ENCODE measurements at regions not wholly inside any gene's neighbourhood (a gene's known extent, or its start where the extent isn't known, plus 50 kb on each side); places are given as distances from the start of the nearest gene placed in this dataset.

GRCh38 chr11:134510233-134511040 lies 98.4 kb upstream of the B3GAT1 start:
- DNase-seq (ENCODE audit: extremely low spot score in 2 of 2), result no peak
- intact Hi-C loops (cut with DNase I), result no loop called here
- Histone ChIP-seq H3K27me3 (no peaks in the 10 kb centered on the region), H3K36me3 (no peaks in the 10 kb centered on the region), H3K9me3 (no peaks in the 10 kb centered on the region), H3K4me1 (no peaks in the 10 kb centered on the region), H3K27ac (no peak overlapping the region), H3K4me3 (no peak overlapping the region)
- no peak for TF ChIP-seq POLR2AphosphoS5 (IDR thresholded peaks at IDR 0.05; ENCODE audit: insufficient read depth in 1 of 2, low read depth in 1 of 2)
- no peak for TF ChIP-seq POLR2A (IDR thresholded peaks at IDR 0.05)
- no peak for TF ChIP-seq CTCF (IDR thresholded peaks at IDR 0.05)

GRCh38 chr11:134509381-134510232 lies 97.6 kb upstream of the B3GAT1 start:
- no peaks in the 10 kb centered on the region for H3K4me1 ChIP-seq
- no peak overlapping the region for H3K27ac ChIP-seq
- H3K36me3 ChIP-seq, result no peaks in the 10 kb centered on the region
- no peaks in the 10 kb centered on the region for H3K27me3 ChIP-seq
- no peak for DNase-seq (ENCODE audit: extremely low spot score in 2 of 2)
- no peaks in the 10 kb centered on the region for H3K9me3 ChIP-seq
- TF ChIP-seq POLR2AphosphoS5 (IDR thresholded peaks at IDR 0.05; ENCODE audit: insufficient read depth in 1 of 2, low read depth in 1 of 2) (no peak), POLR2A (IDR thresholded peaks at IDR 0.05) (no peak), CTCF (IDR thresholded peaks at IDR 0.05) (no peak)
- no peak overlapping the region for H3K4me3 ChIP-seq
- intact Hi-C loops (cut with DNase I), result no loop called here

- no peak for DNase-seq (ENCODE audit: extremely low spot score in 2 of 2)
- H3K9me3 ChIP-seq, result no peaks in the 10 kb centered on the region
- no peaks in the 10 kb centered on the region for H3K27me3 ChIP-seq
- intact Hi-C loops (cut with DNase I), result no loop called here
- no peaks in the 10 kb centered on the region for H3K36me3 ChIP-seq
- no peak overlapping the region for H3K4me3 ChIP-seq
- H3K4me1 ChIP-seq, result no peaks in the 10 kb centered on the region
- no peak for TF ChIP-seq POLR2A (IDR thresholded peaks at IDR 0.05)
- TF ChIP-seq POLR2AphosphoS5 (IDR thresholded peaks at IDR 0.05; ENCODE audit: insufficient read depth in 1 of 2, low read depth in 1 of 2), result no peak
- no peak for TF ChIP-seq CTCF (IDR thresholded peaks at IDR 0.05)
- H3K27ac ChIP-seq, result no peak overlapping the region
These were observed 96.4 kb upstream of the B3GAT1 start for GRCh38 chr11:134508219-134508990.

- no peaks in the 10 kb centered on the region for H3K9me3 ChIP-seq
- intact Hi-C loops (cut with DNase I), result no loop called here
These were observed 94.0 kb upstream of the B3GAT1 start for GRCh38 chr11:134506046-134506445.

More at GRCh38 chr11:134506046-134506445, 94.0 kb upstream of the B3GAT1 start:
- Histone ChIP-seq H3K27ac (no peak overlapping the region), H3K36me3 (no peaks in the 10 kb centered on the region), H3K27me3 (no peaks in the 10 kb centered on the region), H3K4me1 (no peaks in the 10 kb centered on the region), H3K4me3 (no peak overlapping the region)
- TF ChIP-seq CTCF (IDR thresholded peaks at IDR 0.05) (no peak), POLR2A (IDR thresholded peaks at IDR 0.05) (no peak), POLR2AphosphoS5 (IDR thresholded peaks at IDR 0.05; ENCODE audit: insufficient read depth in 1 of 2, low read depth in 1 of 2) (no peak)
- DNase-seq (ENCODE audit: extremely low spot score in 2 of 2), result no peak
